ENCODE measurements at regions not wholly inside any gene's neighbourhood (a gene's known extent, or its start where the extent isn't known, plus 50 kb on each side); places are given as distances from the start of the nearest gene placed in this dataset.

DNA sequence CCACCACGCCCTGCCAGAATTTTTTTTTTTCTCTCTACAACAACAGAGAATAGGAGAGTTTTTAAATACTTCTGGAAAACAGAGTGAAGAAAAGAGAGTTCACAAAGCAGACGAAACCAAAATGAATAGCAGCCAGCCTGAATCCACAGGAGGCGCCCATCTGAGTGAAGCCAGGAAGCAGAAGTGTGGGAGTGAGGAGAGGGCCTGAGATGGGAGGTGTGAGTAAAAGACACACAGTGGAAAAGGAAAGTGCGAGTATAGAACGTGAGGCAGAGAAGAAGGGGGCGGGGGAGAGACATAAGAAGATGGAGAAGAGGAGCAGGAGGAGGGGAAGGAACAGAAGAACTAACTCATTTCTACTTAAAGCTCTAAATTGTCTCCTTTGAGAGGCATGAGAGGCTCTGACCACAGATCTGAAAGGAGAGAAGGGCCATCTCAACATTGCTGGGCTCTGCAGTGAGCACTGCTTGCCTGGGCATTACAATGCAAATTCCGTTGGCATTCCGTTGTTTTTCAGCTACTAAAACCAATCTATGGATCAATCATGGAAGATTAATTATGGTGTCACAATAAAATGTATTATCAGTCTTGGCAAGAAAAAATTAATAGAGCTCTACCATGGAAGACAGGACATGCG lies 140.1 kb upstream of the CPSF6 start:
- Histone ChIP-seq H3K36me3 (ENCODE audit: control insufficient read depth, low read length) (no peaks in the 10 kb centered on the region), H3F3A (ENCODE audit: control insufficient read depth, insufficient read depth) (no peaks in the 10 kb centered on the region), H3K27me3 (ENCODE audit: control insufficient read depth, low read length) (no peaks in the 10 kb centered on the region), H3K79me2 (ENCODE audit: control insufficient read depth, low read length) (no peaks in the 10 kb centered on the region), H3K4me2 (ENCODE audit: low read length) (no peak overlapping the region), H3K4me1 (ENCODE audit: control insufficient read depth, low read length) (peaks cover 27% of the 10 kb centered on the region), H3K9me3 (ENCODE audit: control insufficient read depth, insufficient read depth, low read length) (no peaks in the 10 kb centered on the region), H3K4me3 (ENCODE audit: low read length) (no peak overlapping the region), H3K27ac (ENCODE audit: low read depth, low read length) (no peak overlapping the region), H3K9me2 (replicated peaks; ENCODE audit: control insufficient read depth, low read length) (no peaks in the 10 kb centered on the region), H4K20me1 (ENCODE audit: control insufficient read depth, insufficient read depth, low read depth, low read length) (no peaks in the 10 kb centered on the region)
- TF ChIP-seq, protein P1, sequence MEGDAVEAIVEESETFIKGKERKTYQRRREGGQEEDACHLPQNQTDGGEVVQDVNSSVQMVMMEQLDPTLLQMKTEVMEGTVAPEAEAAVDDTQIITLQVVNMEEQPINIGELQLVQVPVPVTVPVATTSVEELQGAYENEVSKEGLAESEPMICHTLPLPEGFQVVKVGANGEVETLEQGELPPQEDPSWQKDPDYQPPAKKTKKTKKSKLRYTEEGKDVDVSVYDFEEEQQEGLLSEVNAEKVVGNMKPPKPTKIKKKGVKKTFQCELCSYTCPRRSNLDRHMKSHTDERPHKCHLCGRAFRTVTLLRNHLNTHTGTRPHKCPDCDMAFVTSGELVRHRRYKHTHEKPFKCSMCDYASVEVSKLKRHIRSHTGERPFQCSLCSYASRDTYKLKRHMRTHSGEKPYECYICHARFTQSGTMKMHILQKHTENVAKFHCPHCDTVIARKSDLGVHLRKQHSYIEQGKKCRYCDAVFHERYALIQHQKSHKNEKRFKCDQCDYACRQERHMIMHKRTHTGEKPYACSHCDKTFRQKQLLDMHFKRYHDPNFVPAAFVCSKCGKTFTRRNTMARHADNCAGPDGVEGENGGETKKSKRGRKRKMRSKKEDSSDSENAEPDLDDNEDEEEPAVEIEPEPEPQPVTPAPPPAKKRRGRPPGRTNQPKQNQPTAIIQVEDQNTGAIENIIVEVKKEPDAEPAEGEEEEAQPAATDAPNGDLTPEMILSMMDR (IDR thresholded peaks at IDR 0.05; ENCODE audit: low read depth, low read length, poor library complexity, severe bottlenecking): no peak
- no peak for TF ChIP-seq EZH2phosphoT487 (IDR thresholded peaks at IDR 0.05; ENCODE audit: borderline replicate concordance, low read length)

- Histone ChIP-seq H3K79me2 (ENCODE audit: control insufficient read depth, low read length) (no peaks in the 10 kb centered on the region), H3K9me2 (replicated peaks; ENCODE audit: control insufficient read depth, low read length) (no peaks in the 10 kb centered on the region), H3F3A (ENCODE audit: control insufficient read depth, insufficient read depth) (no peaks in the 10 kb centered on the region), H3K27me3 (ENCODE audit: control insufficient read depth, low read length) (no peaks in the 10 kb centered on the region), H3K9me3 (ENCODE audit: control insufficient read depth, insufficient read depth, low read length) (no peaks in the 10 kb centered on the region), H3K27ac (ENCODE audit: low read depth, low read length) (no peak overlapping the region), H3K4me3 (ENCODE audit: low read length) (no peak overlapping the region), H4K20me1 (ENCODE audit: control insufficient read depth, insufficient read depth, low read depth, low read length) (no peaks in the 10 kb centered on the region), H3K4me1 (ENCODE audit: control insufficient read depth, low read length) (peaks cover 36% of the 10 kb centered on the region), H3K4me2 (ENCODE audit: low read length) (no peak overlapping the region), H3K36me3 (ENCODE audit: control insufficient read depth, low read length) (no peaks in the 10 kb centered on the region)
- no peak for TF ChIP-seq EZH2phosphoT487 (IDR thresholded peaks at IDR 0.05; ENCODE audit: borderline replicate concordance, low read length)
- TF ChIP-seq, protein P1 (IDR thresholded peaks at IDR 0.05; ENCODE audit: low read depth, low read length, poor library complexity, severe bottlenecking): no peak
Measured at GRCh38 chr12:69101505-69101904, 137.9 kb upstream of the CPSF6 start.

GRCh38 chr12:69102856-69103255 lies 136.5 kb upstream of the CPSF6 start:
- no peaks in the 10 kb centered on the region for H3K79me2 ChIP-seq (ENCODE audit: control insufficient read depth, low read length)
- no peak overlapping the region for H3K27ac ChIP-seq (ENCODE audit: low read depth, low read length)

More at GRCh38 chr12:69102856-69103255, 136.5 kb upstream of the CPSF6 start:
- TF ChIP-seq, protein P1 (IDR thresholded peaks at IDR 0.05; ENCODE audit: low read depth, low read length, poor library complexity, severe bottlenecking): no peak
- TF ChIP-seq EZH2phosphoT487 (IDR thresholded peaks at IDR 0.05; ENCODE audit: borderline replicate concordance, low read length): no peak
- Histone ChIP-seq H3K27me3 (ENCODE audit: control insufficient read depth, low read length) (no peaks in the 10 kb centered on the region), H3K4me1 (ENCODE audit: control insufficient read depth, low read length) (peaks cover 31% of the 10 kb centered on the region), H3F3A (ENCODE audit: control insufficient read depth, insufficient read depth) (no peaks in the 10 kb centered on the region), H3K4me2 (ENCODE audit: low read length) (peak overlapping the region; percentile 55), H3K4me3 (ENCODE audit: low read length) (peak overlapping the region; percentile 25), H4K20me1 (ENCODE audit: control insufficient read depth, insufficient read depth, low read depth, low read length) (no peaks in the 10 kb centered on the region), H3K36me3 (ENCODE audit: control insufficient read depth, low read length) (no peaks in the 10 kb centered on the region), H3K9me3 (ENCODE audit: control insufficient read depth, insufficient read depth, low read length) (no peaks in the 10 kb centered on the region), H3K9me2 (replicated peaks; ENCODE audit: control insufficient read depth, low read length) (no peaks in the 10 kb centered on the region)

Measured in DOHH2 (cell line).